Adipocyte (in vitro differentiated cells): ENCODE measurements at regions not wholly inside any gene's neighbourhood (a gene's known extent, or its start where the extent isn't known, plus 50 kb on each side); places are given as distances from the start of the nearest gene placed in this dataset.
A peak's percentile ranks its signal among the peaks of the same experiment; 100 is the strongest.
"Not testable (repeated sequence)": the region's sequence is repeated elsewhere in the genome, so short reads cannot be mapped to it uniquely, and the experiment has no call there.

ENCODE experiments used
- DNase-seq: peaks from one replicate; pipeline ENCODE4 v3.0.0-alpha.2; 2015; ENCODE audit warnings: low read depth
- H3K27me3 ChIP-seq: replicated peaks from 2 replicates; pipeline ENCODE4 v1.7.0; 2013; ENCODE audit warnings: mild to moderate bottlenecking, low read length, moderate library complexity; ENCODE audit not compliant: control insufficient read depth, insufficient read depth
- H3K36me3 ChIP-seq: 2 replicates; pipeline ENCODE4 v1.7.0; 2013; ENCODE audit warnings: low read length, mild to moderate bottlenecking, moderate library complexity; ENCODE audit not compliant: control insufficient read depth, insufficient read depth, severe bottlenecking
- H3K4me1 ChIP-seq: 2 replicates; pipeline ENCODE4 v1.7.0; 2013; ENCODE audit warnings: mild to moderate bottlenecking, low read length, moderate library complexity; ENCODE audit not compliant: control insufficient read depth, insufficient read depth
- H3K4me3 ChIP-seq: 2 replicates; pipeline ENCODE4 v1.7.0; 2013; ENCODE audit warnings: mild to moderate bottlenecking, low read length, moderate library complexity
- H3K9ac ChIP-seq: 2 replicates; pipeline ENCODE4 v1.7.0; 2013; ENCODE audit warnings: mild to moderate bottlenecking, low read length, moderate library complexity
- H3K9me3 ChIP-seq: 2 replicates; pipeline ENCODE4 v1.7.0; 2013; ENCODE audit warnings: mild to moderate bottlenecking, low read length, moderate library complexity; ENCODE audit not compliant: control insufficient read depth

GRCh38 chr3:146701246-146701645 is 96.1 kb upstream of the PLSCR5 start:
- Histone ChIP-seq H3K9me3 (no peaks in the 10 kb centered on the region), H3K4me3 (no peak overlapping the region), H3K36me3 (no peaks in the 10 kb centered on the region), H3K4me1 (no peaks in the 10 kb centered on the region), H3K27me3 (no peaks in the 10 kb centered on the region), H3K9ac (no peak overlapping the region)
- DNase-seq = no peak

GRCh38 chr3:146700025-146700424 is 94.9 kb upstream of the PLSCR5 start:
- not testable (repeated sequence) for H3K27me3 ChIP-seq, H3K9ac ChIP-seq, H3K9me3 ChIP-seq, H3K4me3 ChIP-seq, DNase-seq, H3K36me3 ChIP-seq, H3K4me1 ChIP-seq

- Histone ChIP-seq H3K27me3 (no peaks in the 10 kb centered on the region), H3K4me3 (no peak overlapping the region), H3K36me3 (no peaks in the 10 kb centered on the region), H3K9ac (no peak overlapping the region), H3K4me1 (no peaks in the 10 kb centered on the region), H3K9me3 (peaks cover 9% of the 10 kb centered on the region)
- no peak for DNase-seq
These were observed 87.1 kb upstream of the PLSCR5 start for GRCh38 chr3:146692254-146692653.

DNA sequence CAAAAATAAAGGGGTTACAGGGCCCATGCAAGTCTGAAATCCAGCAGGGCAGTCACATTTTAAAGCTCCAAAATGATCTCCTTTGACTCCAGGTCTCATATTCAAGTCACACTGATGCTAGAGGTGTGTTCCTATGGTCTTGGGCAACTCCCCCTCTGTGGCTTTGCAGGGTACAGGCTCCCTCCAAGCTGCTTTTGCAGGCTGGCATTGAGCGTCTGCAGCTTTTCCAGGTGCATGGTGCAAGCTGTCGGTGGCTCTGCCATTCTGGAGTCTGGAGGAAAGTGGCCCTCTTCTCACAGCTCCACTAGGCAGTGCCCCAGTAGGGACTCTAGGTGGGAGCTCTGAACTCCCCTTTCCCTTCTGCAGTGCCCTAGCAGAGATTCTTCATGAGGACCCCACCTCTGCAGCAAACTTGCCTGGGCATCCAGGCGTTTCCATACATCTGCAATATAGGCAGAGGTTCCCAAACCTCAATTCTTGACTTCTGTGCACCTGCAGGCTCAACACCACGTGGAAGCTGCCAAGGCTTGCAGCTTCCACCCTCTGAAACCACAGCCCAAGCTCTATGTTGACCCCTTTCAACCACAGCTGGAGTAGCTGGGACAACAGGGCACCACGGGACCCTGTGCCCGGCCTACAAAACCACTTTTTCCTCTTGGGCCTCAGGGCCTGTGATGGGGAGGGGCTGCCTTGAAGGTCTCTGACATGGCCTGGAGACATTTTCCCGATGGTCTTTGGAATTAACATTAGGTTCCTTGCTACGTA is 80.1 kb upstream of the PLSCR5 start:
- H3K4me1 ChIP-seq = no peaks in the 10 kb centered on the region
- H3K27me3 ChIP-seq = no peaks in the 10 kb centered on the region
- no peaks in the 10 kb centered on the region for H3K36me3 ChIP-seq
- H3K9ac ChIP-seq = no peak overlapping the region
- no peak overlapping the region for H3K4me3 ChIP-seq
- no peak for DNase-seq
- no peaks in the 10 kb centered on the region for H3K9me3 ChIP-seq

DNA sequence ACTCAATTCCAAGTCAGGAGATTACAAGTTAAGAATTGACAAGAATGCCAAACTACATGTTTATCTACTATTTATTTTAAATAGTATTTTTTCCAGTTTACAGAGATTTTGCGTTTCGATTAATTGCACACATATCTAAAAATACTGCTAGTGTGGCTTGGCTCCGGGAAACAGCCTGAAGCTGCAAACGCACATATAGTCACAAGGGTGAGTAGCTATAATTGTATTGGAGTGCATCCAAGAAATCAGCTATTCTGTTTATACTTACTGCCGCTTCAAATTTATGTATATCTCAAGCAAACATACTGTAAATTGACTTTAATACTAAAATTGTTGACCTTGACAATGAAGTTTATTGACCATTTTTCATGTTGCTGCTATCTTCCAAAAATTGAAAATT is 77.0 kb upstream of the PLSCR5 start:
- no peaks in the 10 kb centered on the region for H3K27me3 ChIP-seq
- peak; percentile 62 for DNase-seq
- H3K9me3 ChIP-seq = no peaks in the 10 kb centered on the region
- H3K4me3 ChIP-seq = no peak overlapping the region
- H3K4me1 ChIP-seq = no peaks in the 10 kb centered on the region
- no peaks in the 10 kb centered on the region for H3K36me3 ChIP-seq
- H3K9ac ChIP-seq = no peak overlapping the region

DNA sequence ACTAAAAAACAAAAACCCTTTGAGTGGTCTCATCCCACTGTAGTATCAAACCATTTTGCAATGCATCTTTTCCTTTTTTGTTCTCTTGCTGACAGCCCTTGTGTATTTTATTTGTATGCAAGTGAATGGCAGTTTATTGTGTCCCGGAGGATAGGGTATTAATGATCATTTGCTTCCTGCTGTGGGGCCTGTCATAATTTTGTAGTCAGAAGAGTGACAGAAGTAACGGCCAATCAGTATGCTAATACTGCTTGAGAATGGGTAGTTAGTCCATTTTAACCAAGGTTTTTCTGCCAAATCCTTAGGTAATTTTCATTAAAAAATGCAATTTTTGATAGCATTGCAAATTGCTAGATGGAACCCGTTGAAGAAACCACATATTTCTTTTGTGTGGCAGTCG is 75.5 kb upstream of the PLSCR5 start:
- Histone ChIP-seq H3K9ac (no peak overlapping the region), H3K4me1 (no peaks in the 10 kb centered on the region), H3K9me3 (no peaks in the 10 kb centered on the region), H3K27me3 (no peaks in the 10 kb centered on the region), H3K36me3 (no peaks in the 10 kb centered on the region), H3K4me3 (no peak overlapping the region)
- no peak for DNase-seq

- no peak overlapping the region for H3K4me3 ChIP-seq
- no peak overlapping the region for H3K9ac ChIP-seq
- no peak for DNase-seq
- H3K9me3 ChIP-seq = no peaks in the 10 kb centered on the region
- H3K27me3 ChIP-seq = no peaks in the 10 kb centered on the region
- no peaks in the 10 kb centered on the region for H3K4me1 ChIP-seq
- no peaks in the 10 kb centered on the region for H3K36me3 ChIP-seq
These were observed 74.8 kb upstream of the PLSCR5 start for GRCh38 chr3:146679995-146680394.

- Histone ChIP-seq H3K4me3 (no peak overlapping the region), H3K4me1 (no peaks in the 10 kb centered on the region), H3K27me3 (no peaks in the 10 kb centered on the region), H3K36me3 (no peaks in the 10 kb centered on the region), H3K9me3 (no peaks in the 10 kb centered on the region), H3K9ac (no peak overlapping the region)
- DNase-seq = no peak
These were observed 74.0 kb upstream of the PLSCR5 start for GRCh38 chr3:146679191-146679590.

GRCh38 chr3:146672941-146673340 is 67.8 kb upstream of the PLSCR5 start:
- no peak overlapping the region for H3K9ac ChIP-seq
- no peaks in the 10 kb centered on the region for H3K4me1 ChIP-seq
- no peak overlapping the region for H3K4me3 ChIP-seq
- H3K9me3 ChIP-seq = no peaks in the 10 kb centered on the region
- no peaks in the 10 kb centered on the region for H3K36me3 ChIP-seq
- no peak for DNase-seq
- no peaks in the 10 kb centered on the region for H3K27me3 ChIP-seq

DNA sequence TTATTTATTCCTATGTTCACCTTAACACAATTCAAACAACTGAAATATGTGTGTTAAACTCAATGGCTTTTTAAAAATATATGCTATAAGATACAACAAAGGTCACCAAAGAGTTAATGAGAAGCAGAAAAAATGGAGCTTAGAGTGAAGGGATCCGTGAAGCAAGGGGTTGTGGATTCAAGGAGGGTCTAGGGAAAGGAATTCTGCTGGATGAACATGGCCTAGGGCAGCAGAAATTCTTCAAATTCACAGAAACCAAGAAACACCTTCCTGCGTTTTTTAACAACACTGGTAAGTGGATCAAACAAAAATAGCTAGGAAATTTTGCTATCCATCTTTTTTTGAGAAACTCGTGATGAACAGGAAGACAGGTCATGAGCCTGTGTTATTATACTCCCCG is 59.3 kb upstream of the PLSCR5 start:
- no peak for DNase-seq
- no peaks in the 10 kb centered on the region for H3K36me3 ChIP-seq
- no peaks in the 10 kb centered on the region for H3K27me3 ChIP-seq
- no peaks in the 10 kb centered on the region for H3K4me1 ChIP-seq
- no peak overlapping the region for H3K4me3 ChIP-seq
- no peak overlapping the region for H3K9ac ChIP-seq
- H3K9me3 ChIP-seq = no peaks in the 10 kb centered on the region

- Histone ChIP-seq H3K9ac (no peak overlapping the region), H3K4me1 (peaks cover 5% of the 10 kb centered on the region), H3K9me3 (no peaks in the 10 kb centered on the region), H3K4me3 (no peak overlapping the region), H3K36me3 (no peaks in the 10 kb centered on the region), H3K27me3 (no peaks in the 10 kb centered on the region)
- DNase-seq = no peak
These were observed 53.7 kb upstream of the PLSCR5 start for GRCh38 chr3:146658841-146659240.
